Kidney (tissue), 13 donors: ENCODE measurements at regions not wholly inside any gene's neighbourhood (a gene's known extent, or its start where the extent isn't known, plus 50 kb on each side); places are given as distances from the start of the nearest gene placed in this dataset.

Experiments used
- DNase-seq, 5 donors: peaks; one replicate each; pipeline ENCODE4 v3.0.0-alpha.2; 2013 to 2020
- FAIRE-seq: peaks from 2 replicates; lab custom pipeline; 2012; peaks lifted over from hg19 to GRCh38; lab: Jason Lieb, UNC
- H3K27ac ChIP-seq, 2 donors: one replicate each; pipeline ENCODE4 v1.7.0; 2013; ENCODE audit warnings: low read depth in 2 of 2, low read length in 2 of 2, inconsistent platforms in 1 of 2
- H3K27me3 ChIP-seq: one replicate; pipeline ENCODE4 v1.7.1; 2013; ENCODE audit warnings: low read length, inconsistent platforms; ENCODE audit not compliant: control insufficient read depth, insufficient read depth
- H3K36me3 ChIP-seq, 3 donors: one replicate each; pipeline versions ENCODE4 v1.7.0 to v1.7.1; 2013; ENCODE audit warnings: low read length in 3 of 3, control low read depth in 1 of 3, inconsistent platforms in 1 of 3; ENCODE audit not compliant: insufficient read depth in 3 of 3, control insufficient read depth in 2 of 3
- H3K4me1 ChIP-seq, 3 donors: one replicate each; pipeline versions ENCODE4 v1.7.0 to v1.7.1; 2013; ENCODE audit warnings: low read length in 3 of 3, inconsistent platforms in 1 of 3, low read depth in 1 of 3; ENCODE audit not compliant: control insufficient read depth in 2 of 3, insufficient read depth in 2 of 3
- H3K4me3 ChIP-seq, 3 donors: one replicate each; pipeline versions ENCODE4 v1.7.0 to v1.8.1; 2013; ENCODE audit warnings: low read length in 3 of 3, control low read depth in 1 of 3, inconsistent platforms in 1 of 3
- H3K9ac ChIP-seq, 3 donors: one replicate each; pipeline versions ENCODE4 v1.7.0 to v1.7.1; 2013; ENCODE audit warnings: low read length in 3 of 3, control low read depth in 1 of 3, inconsistent platforms in 1 of 3
- H3K9me3 ChIP-seq, 3 donors: one replicate each; pipeline versions ENCODE4 v1.7.0 to v1.7.1; 2013; ENCODE audit warnings: low read length in 3 of 3, control low read depth in 1 of 3, inconsistent platforms in 1 of 3; ENCODE audit not compliant: control insufficient read depth in 2 of 3, insufficient read depth in 1 of 3
- intact Hi-C: fragments of 100-400 bp; cut with DNase I; formaldehyde crosslinking; loops from one replicate; pipeline ENCODE4 v1.11.1; 2022
- TF ChIP-seq, protein P1 (sequence below): IDR thresholded peaks from 3 replicates; pipeline ENCODE4 v1.5.1; 2012; ENCODE audit warnings: mild to moderate bottlenecking, moderate library complexity, borderline replicate concordance; ENCODE audit not compliant: insufficient read depth; ENCODE audit errors: extremely low read depth
- donor health status: control.
- donor health status: control.
- donor health status: control.
- donor health status: control.
- donor health status: control.
- donor health status: DM: yes; HTN: yes; CAD: no.
- donor health status: Normal renal cell carcinoma (clear cell type).

- FAIRE-seq: no peak
- intact Hi-C loops: no loop called here
These were observed 536.1 kb downstream of the PYDC2 start for GRCh38 chr3:191997093-191997492.

DNA sequence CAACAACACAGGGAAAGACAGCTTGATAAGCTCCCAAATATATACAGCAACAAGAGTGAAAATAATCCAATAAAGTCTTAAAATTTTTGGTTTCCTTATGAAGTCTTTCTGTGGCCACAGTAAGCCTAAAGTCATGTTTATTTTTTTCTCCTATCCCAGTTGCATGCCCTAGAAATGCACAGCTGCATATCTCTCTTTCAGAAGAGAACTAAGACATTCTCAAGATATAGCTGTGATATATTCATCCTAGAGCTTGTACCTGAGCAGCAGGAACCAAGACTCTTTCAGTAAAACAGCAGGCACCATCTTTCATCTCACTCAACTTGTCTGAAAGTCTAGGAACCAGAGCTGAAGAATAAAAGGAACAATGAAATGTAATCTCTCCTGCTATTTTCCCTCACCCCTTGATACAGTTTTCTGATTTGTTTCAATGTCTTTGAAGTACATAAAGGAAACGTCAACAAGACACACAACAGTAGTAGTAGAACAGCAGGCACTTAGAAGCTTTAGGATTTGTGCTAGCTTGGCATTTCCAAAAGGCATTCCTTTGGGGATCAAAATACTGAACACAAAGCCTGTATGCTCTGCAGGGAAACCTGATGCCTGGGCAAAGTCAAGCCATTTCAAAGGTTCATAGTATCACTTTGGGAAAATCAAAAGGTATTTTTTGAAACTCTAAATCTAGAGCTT lies 536.8 kb downstream of the PYDC2 start:
- Histone ChIP-seq H3K9ac (no peak overlapping the region), H3K27ac (no peak overlapping the region), H3K27me3 (no peaks in the 10 kb centered on the region), H3K36me3 (no peaks in the 10 kb centered on the region), H3K9me3 (no peaks in the 10 kb centered on the region), H3K4me1 (no peaks in the 10 kb centered on the region), H3K4me3 (no peak overlapping the region)
- FAIRE-seq (no peak), DNase-seq (no peak)
- intact Hi-C loops: no loop called here
- TF ChIP-seq, protein P1, sequence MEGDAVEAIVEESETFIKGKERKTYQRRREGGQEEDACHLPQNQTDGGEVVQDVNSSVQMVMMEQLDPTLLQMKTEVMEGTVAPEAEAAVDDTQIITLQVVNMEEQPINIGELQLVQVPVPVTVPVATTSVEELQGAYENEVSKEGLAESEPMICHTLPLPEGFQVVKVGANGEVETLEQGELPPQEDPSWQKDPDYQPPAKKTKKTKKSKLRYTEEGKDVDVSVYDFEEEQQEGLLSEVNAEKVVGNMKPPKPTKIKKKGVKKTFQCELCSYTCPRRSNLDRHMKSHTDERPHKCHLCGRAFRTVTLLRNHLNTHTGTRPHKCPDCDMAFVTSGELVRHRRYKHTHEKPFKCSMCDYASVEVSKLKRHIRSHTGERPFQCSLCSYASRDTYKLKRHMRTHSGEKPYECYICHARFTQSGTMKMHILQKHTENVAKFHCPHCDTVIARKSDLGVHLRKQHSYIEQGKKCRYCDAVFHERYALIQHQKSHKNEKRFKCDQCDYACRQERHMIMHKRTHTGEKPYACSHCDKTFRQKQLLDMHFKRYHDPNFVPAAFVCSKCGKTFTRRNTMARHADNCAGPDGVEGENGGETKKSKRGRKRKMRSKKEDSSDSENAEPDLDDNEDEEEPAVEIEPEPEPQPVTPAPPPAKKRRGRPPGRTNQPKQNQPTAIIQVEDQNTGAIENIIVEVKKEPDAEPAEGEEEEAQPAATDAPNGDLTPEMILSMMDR: no peak

More at GRCh38 chr3:191997093-191997492, 536.1 kb downstream of the PYDC2 start:
- H3K4me3 ChIP-seq: no peak overlapping the region
- H3K9me3 ChIP-seq: no peaks in the 10 kb centered on the region
- no peak for DNase-seq
- no peak overlapping the region for H3K27ac ChIP-seq
- TF ChIP-seq, protein P1: no peak
- H3K9ac ChIP-seq: no peak overlapping the region
- H3K27me3 ChIP-seq: no peaks in the 10 kb centered on the region
- H3K4me1 ChIP-seq: no peaks in the 10 kb centered on the region
- no peaks in the 10 kb centered on the region for H3K36me3 ChIP-seq

DNA sequence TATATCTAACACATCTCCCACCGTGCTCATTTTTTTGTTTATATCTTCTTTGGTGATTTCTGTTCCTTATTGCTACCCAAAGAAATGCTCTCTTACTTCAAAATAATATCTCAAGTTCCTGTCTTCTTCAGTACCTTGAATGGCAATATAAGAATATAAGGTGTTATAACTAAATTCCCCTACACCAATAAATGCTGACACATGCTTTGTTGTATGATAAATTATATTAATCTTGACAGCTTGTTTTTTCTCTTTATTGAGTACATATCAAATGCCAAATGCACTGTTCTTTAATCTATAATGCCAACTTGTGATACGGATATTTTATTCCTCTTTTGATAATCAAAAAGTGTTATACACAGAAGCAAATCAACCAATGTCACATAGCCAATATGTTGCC lies 540.3 kb downstream of the PYDC2 start:
- intact Hi-C loops: no loop called here
- H3K4me3 ChIP-seq: no peak overlapping the region
- H3K9ac ChIP-seq: no peak overlapping the region
- H3K4me1 ChIP-seq: no peaks in the 10 kb centered on the region
- FAIRE-seq (no peak), DNase-seq (no peak)
- H3K36me3 ChIP-seq: no peaks in the 10 kb centered on the region
- no peaks in the 10 kb centered on the region for H3K9me3 ChIP-seq
- TF ChIP-seq, protein P1: no peak
- no peaks in the 10 kb centered on the region for H3K27me3 ChIP-seq
- no peak overlapping the region for H3K27ac ChIP-seq

- Histone ChIP-seq H3K27ac (no peak overlapping the region), H3K27me3 (no peaks in the 10 kb centered on the region), H3K9ac (no peak overlapping the region), H3K4me3 (no peak overlapping the region), H3K9me3 (no peaks in the 10 kb centered on the region), H3K36me3 (no peaks in the 10 kb centered on the region), H3K4me1 (no peaks in the 10 kb centered on the region)
- DNase-seq: no peak
- FAIRE-seq: no peak
- intact Hi-C loops: no loop called here
- TF ChIP-seq, protein P1: no peak
These were observed 545.0 kb downstream of the PYDC2 start for GRCh38 chr3:192005989-192006388.
